Vagina (tissue), 2 donors: ENCODE measurements at regions not wholly inside any gene's neighbourhood (a gene's known extent, or its start where the extent isn't known, plus 50 kb on each side); places are given as distances from the start of the nearest gene placed in this dataset.

Experiments
- DNase-seq, 2 donors: peaks; one replicate each; pipeline ENCODE4 v3.0.0-alpha.2; 2017; ENCODE audit errors: extremely low spot score in 2 of 2
- H3K27ac ChIP-seq: fragments of 200-600 bp; sonication (generic); one replicate; pipeline ENCODE4 v1.5.1; 2019
- H3K27me3 ChIP-seq: fragments of 200-600 bp; sonication (generic); one replicate; pipeline ENCODE4 v1.5.1; 2019
- H3K36me3 ChIP-seq, 2 donors: fragments of 200-600 bp; sonication (generic); one replicate each; pipeline ENCODE4 v1.5.1; 2017 to 2019
- H3K4me1 ChIP-seq: fragments of 200-600 bp; sonication (generic); one replicate; pipeline ENCODE4 v1.5.1; 2019
- H3K4me3 ChIP-seq, 2 donors: fragments of 200-600 bp; sonication (generic); 1 replicate in 1 of 2; 2 replicates in 1 of 2; pipeline ENCODE4 v1.5.1; 2016 to 2019
- H3K9me3 ChIP-seq: fragments of 200-600 bp; sonication (generic); one replicate; pipeline ENCODE4 v1.5.1; 2019
- CTCF ChIP-seq, 3 experiments: fragments of 450-650 bp in 2 of 3; fragments of 200-600 bp in 1 of 3; sonication (generic) in 1 of 3; IDR thresholded peaks; one replicate each; pipeline ENCODE4 v1.5.1; 2017 to 2019; ENCODE audit warnings: antibody characterized with exemption in 3 of 3, mild to moderate bottlenecking in 2 of 3, moderate library complexity in 2 of 3
- POLR2A ChIP-seq, 2 donors: fragments of 450-650 bp; IDR thresholded peaks; one replicate each; pipeline ENCODE4 v1.6.1; 2017; ENCODE audit warnings: antibody characterized with exemption in 2 of 2, mild to moderate bottlenecking in 2 of 2, moderate library complexity in 2 of 2
- POLR2AphosphoS5 ChIP-seq, 2 donors: sonication (generic); formaldehyde crosslinking; IDR thresholded peaks; one replicate each; pipeline ENCODE4 v1.9.0; 2017; ENCODE audit warnings: antibody characterized with exemption in 2 of 2, mild to moderate bottlenecking in 2 of 2, low read depth in 1 of 2; ENCODE audit not compliant: insufficient read depth in 1 of 2
- intact Hi-C: fragments of 100-400 bp; cut with DNase I; formaldehyde crosslinking; loops from one replicate; pipeline ENCODE4 v1.15.1; 2023

DNA sequence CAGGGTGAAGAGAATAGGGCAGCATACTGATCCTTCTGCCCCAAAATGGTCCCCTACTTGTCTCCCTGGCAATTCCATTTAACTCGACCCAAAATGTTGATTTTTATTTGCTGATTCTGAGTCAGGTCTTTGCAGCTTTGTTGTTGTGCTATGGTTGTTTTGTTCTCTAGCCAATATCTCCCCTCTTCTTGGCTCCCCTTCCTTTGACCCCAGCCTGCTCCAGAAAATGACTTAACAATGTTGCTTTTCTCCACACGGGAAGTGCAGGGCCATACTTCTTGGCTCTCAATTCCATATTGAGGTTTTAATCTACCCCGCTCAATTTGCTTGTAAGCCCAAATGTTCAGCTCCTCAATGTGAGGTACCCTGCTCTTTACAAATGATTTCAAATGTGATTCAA is 330.0 kb downstream of the RASEF start:
- Histone ChIP-seq H3K27me3 (no peaks in the 10 kb centered on the region), H3K9me3 (no peaks in the 10 kb centered on the region), H3K27ac (no peak overlapping the region), H3K4me1 (no peaks in the 10 kb centered on the region), H3K4me3 (no peak overlapping the region), H3K36me3 (no peaks in the 10 kb centered on the region)
- intact Hi-C loops: no loop called here
- TF ChIP-seq POLR2A (IDR thresholded peaks at IDR 0.05) (no peak), CTCF (IDR thresholded peaks at IDR 0.05) (no peak), POLR2AphosphoS5 (IDR thresholded peaks at IDR 0.05; ENCODE audit: insufficient read depth in 1 of 2, low read depth in 1 of 2) (no peak)
- DNase-seq: no peak

DNA sequence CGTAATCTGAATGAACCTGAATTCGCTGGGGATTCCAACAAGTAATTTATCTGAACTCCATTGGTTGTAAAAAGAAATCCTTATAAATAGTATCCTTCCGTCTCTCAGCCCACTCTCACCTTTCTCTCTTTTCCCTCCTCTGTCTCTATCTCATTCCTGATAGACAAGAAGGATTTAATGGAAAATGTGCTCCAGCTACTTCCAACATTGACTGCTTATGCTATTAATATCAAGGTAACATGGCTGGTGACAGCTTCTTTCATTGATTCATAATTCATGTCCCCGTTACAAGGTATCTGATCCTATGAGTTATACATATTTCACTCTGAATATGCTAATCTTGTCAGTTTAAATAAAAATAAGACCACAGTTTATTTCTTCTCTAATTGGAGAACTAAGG is 326.8 kb downstream of the RASEF start:
- no peaks in the 10 kb centered on the region for H3K9me3 ChIP-seq
- H3K36me3 ChIP-seq: no peaks in the 10 kb centered on the region
- H3K4me3 ChIP-seq: no peak overlapping the region
- intact Hi-C loops: no loop called here
- H3K4me1 ChIP-seq: no peaks in the 10 kb centered on the region
- TF ChIP-seq POLR2AphosphoS5 (IDR thresholded peaks at IDR 0.05; ENCODE audit: insufficient read depth in 1 of 2, low read depth in 1 of 2): no peak
- TF ChIP-seq POLR2A (IDR thresholded peaks at IDR 0.05): no peak
- TF ChIP-seq CTCF (IDR thresholded peaks at IDR 0.05): no peak
- DNase-seq: no peak
- H3K27me3 ChIP-seq: no peaks in the 10 kb centered on the region
- no peak overlapping the region for H3K27ac ChIP-seq

- DNase-seq: no peak
- Histone ChIP-seq H3K36me3 (no peaks in the 10 kb centered on the region), H3K27me3 (no peaks in the 10 kb centered on the region), H3K4me3 (no peak overlapping the region), H3K9me3 (no peaks in the 10 kb centered on the region), H3K4me1 (no peaks in the 10 kb centered on the region), H3K27ac (no peak overlapping the region)
- intact Hi-C loops: no loop called here
- TF ChIP-seq CTCF (IDR thresholded peaks at IDR 0.05): no peak
- no peak for TF ChIP-seq POLR2AphosphoS5 (IDR thresholded peaks at IDR 0.05; ENCODE audit: insufficient read depth in 1 of 2, low read depth in 1 of 2)
- TF ChIP-seq POLR2A (IDR thresholded peaks at IDR 0.05): no peak
Observed at GRCh38 chr9:82736701-82737100, 326.2 kb downstream of the RASEF start.

DNA sequence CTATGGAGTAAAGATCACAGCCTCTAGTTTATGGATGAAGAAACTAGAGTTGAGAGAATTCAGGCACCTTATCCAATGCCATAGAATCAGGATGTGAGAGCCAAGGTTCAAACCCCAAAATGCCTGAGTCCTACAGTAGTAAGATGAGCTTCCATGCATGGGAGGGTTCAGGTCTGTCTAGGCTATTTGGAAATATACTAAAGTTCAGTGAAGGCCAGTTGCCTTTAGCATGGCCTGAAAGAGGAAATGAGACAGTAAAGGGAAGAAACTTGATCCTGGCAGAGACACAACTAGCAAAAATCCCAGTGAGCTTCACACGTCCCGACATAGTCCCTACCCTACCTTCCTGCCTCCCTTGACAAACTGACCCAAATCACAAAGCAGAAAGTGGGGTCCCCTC is 317.0 kb downstream of the RASEF start:
- intact Hi-C loops: no loop called here
- H3K9me3 ChIP-seq: no peaks in the 10 kb centered on the region
- no peaks in the 10 kb centered on the region for H3K4me1 ChIP-seq
- H3K36me3 ChIP-seq: no peaks in the 10 kb centered on the region
- no peak overlapping the region for H3K27ac ChIP-seq
- H3K4me3 ChIP-seq: no peak overlapping the region
- no peak for TF ChIP-seq CTCF (IDR thresholded peaks at IDR 0.05)
- TF ChIP-seq POLR2A (IDR thresholded peaks at IDR 0.05): no peak
- no peak for TF ChIP-seq POLR2AphosphoS5 (IDR thresholded peaks at IDR 0.05; ENCODE audit: insufficient read depth in 1 of 2, low read depth in 1 of 2)
- no peaks in the 10 kb centered on the region for H3K27me3 ChIP-seq
- no peak for DNase-seq

- Histone ChIP-seq H3K4me3 (no peak overlapping the region), H3K36me3 (no peaks in the 10 kb centered on the region), H3K27ac (no peak overlapping the region), H3K27me3 (no peaks in the 10 kb centered on the region), H3K4me1 (no peaks in the 10 kb centered on the region), H3K9me3 (no peaks in the 10 kb centered on the region)
- no peak for TF ChIP-seq POLR2A (IDR thresholded peaks at IDR 0.05)
- TF ChIP-seq POLR2AphosphoS5 (IDR thresholded peaks at IDR 0.05; ENCODE audit: insufficient read depth in 1 of 2, low read depth in 1 of 2): no peak
- no peak for TF ChIP-seq CTCF (IDR thresholded peaks at IDR 0.05)
- intact Hi-C loops: no loop called here
- DNase-seq: no peak
Observed at GRCh38 chr9:82750411-82750913, 312.5 kb downstream of the RASEF start.
